GM21723 (cell line): ENCODE measurements at regions not wholly inside any gene's neighbourhood (a gene's known extent, or its start where the extent isn't known, plus 50 kb on each side); places are given as distances from the start of the nearest gene placed in this dataset.
"Not testable (repeated sequence)": the region's sequence is repeated elsewhere in the genome, so short reads cannot be mapped to it uniquely, and the experiment has no call there.

Experiments
- ATAC-seq: cut with Tn5 transposase; IDR thresholded peaks from one replicate; pipeline ENCODE4 v1.9.1; 2021; ENCODE audit warnings: mild to moderate bottlenecking, moderate library complexity; ENCODE audit not compliant: unreplicated experiment

- no peak for ATAC-seq
These were observed 102.3 kb upstream of the GATA6 start for GRCh38 chr18:22067109-22067508.

- no peak for ATAC-seq
These were observed 101.7 kb upstream of the GATA6 start for GRCh38 chr18:22067682-22068081.

GRCh38 chr18:22068784-22069183 is 100.6 kb upstream of the GATA6 start:
- not testable (repeated sequence) for ATAC-seq

- ATAC-seq = no peak
These were observed 99.5 kb upstream of the GATA6 start for GRCh38 chr18:22069916-22070315.

- ATAC-seq = no peak
These were observed 96.0 kb upstream of the GATA6 start for GRCh38 chr18:22073411-22073810.

- no peak for ATAC-seq
These were observed 94.9 kb upstream of the GATA6 start for GRCh38 chr18:22074282-22075070.

GRCh38 chr18:22080035-22080434 is 89.4 kb upstream of the GATA6 start:
- no peak for ATAC-seq

GRCh38 chr18:22082408-22082807 is 87.0 kb upstream of the GATA6 start:
- ATAC-seq = no peak

- ATAC-seq = no peak
These were observed 84.8 kb upstream of the GATA6 start for GRCh38 chr18:22084547-22084946.

GRCh38 chr18:22086973-22087372 is 82.4 kb upstream of the GATA6 start:
- ATAC-seq = no peak

GRCh38 chr18:22088029-22088428 is 81.4 kb upstream of the GATA6 start:
- no peak for ATAC-seq

GRCh38 chr18:22088996-22089640 is 80.3 kb upstream of the GATA6 start:
- no peak for ATAC-seq

GRCh38 chr18:22091341-22091740 is 78.0 kb upstream of the GATA6 start:
- ATAC-seq = no peak

- no peak for ATAC-seq
These were observed 75.5 kb upstream of the GATA6 start for GRCh38 chr18:22093731-22094357.

GRCh38 chr18:22094358-22094734 is 75.0 kb upstream of the GATA6 start:
- no peak for ATAC-seq

- no peak for ATAC-seq
These were observed 70.8 kb upstream of the GATA6 start for GRCh38 chr18:22098563-22098989.

- no peak for ATAC-seq
These were observed 69.5 kb upstream of the GATA6 start for GRCh38 chr18:22099925-22100324.

- ATAC-seq = no peak
These were observed 67.7 kb upstream of the GATA6 start for GRCh38 chr18:22101731-22102130.

- ATAC-seq = no peak
These were observed 66.3 kb upstream of the GATA6 start for GRCh38 chr18:22102953-22103646.

GRCh38 chr18:22103647-22104031 is 65.8 kb upstream of the GATA6 start:
- ATAC-seq = no peak

GRCh38 chr18:22106536-22107292 is 62.7 kb upstream of the GATA6 start:
- no peak for ATAC-seq
